Smooth muscle cell (in vitro differentiated cells): ENCODE measurements at regions not wholly inside any gene's neighbourhood (a gene's known extent, or its start where the extent isn't known, plus 50 kb on each side); places are given as distances from the start of the nearest gene placed in this dataset.

Experiments
- DNase-seq: peaks from one replicate; lab custom pipeline; 2025; ENCODE audit not compliant: unreplicated experiment; lab: John Stamatoyannopoulos, UW
- H2AFZ ChIP-seq: fragments of 200-600 bp; sonication (generic); 2 replicates; pipeline ENCODE4 v1.6.0; 2016; ENCODE audit warnings: antibody characterized with exemption, low read depth, mild to moderate bottlenecking
- H3F3A ChIP-seq: fragments of 200-600 bp; sonication (generic); 2 replicates; pipeline ENCODE4 v1.6.0; 2017; ENCODE audit warnings: antibody characterized with exemption, low read depth
- H3K27ac ChIP-seq: fragments of 200-600 bp; sonication (generic); 2 replicates; pipeline ENCODE4 v1.5.1; 2016; ENCODE audit warnings: low read depth, mild to moderate bottlenecking
- H3K27me3 ChIP-seq: fragments of 200-600 bp; sonication (generic); 2 replicates; pipeline ENCODE4 v1.6.1; 2016; ENCODE audit warnings: low read depth, mild to moderate bottlenecking
- H3K36me3 ChIP-seq: fragments of 200-600 bp; sonication (generic); 2 replicates; pipeline ENCODE4 v1.5.1; 2016; ENCODE audit warnings: low read depth
- H3K4me1 ChIP-seq: fragments of 200-600 bp; sonication (generic); 2 replicates; pipeline ENCODE4 v1.5.1; 2016; ENCODE audit warnings: low read depth
- H3K4me2 ChIP-seq: fragments of 200-600 bp; sonication (generic); 2 replicates; pipeline ENCODE4 v1.6.0; 2016; ENCODE audit warnings: mild to moderate bottlenecking
- H3K4me3 ChIP-seq: fragments of 200-600 bp; sonication (generic); 2 replicates; pipeline ENCODE4 v1.5.1; 2016; ENCODE audit warnings: mild to moderate bottlenecking
- H3K79me2 ChIP-seq: fragments of 200-600 bp; sonication (generic); 2 replicates; pipeline ENCODE4 v1.6.0; 2016; ENCODE audit warnings: low read depth, mild to moderate bottlenecking
- H3K9ac ChIP-seq: fragments of 200-600 bp; sonication (generic); 2 replicates; pipeline ENCODE4 v1.6.0; 2016; ENCODE audit warnings: low read depth
- H3K9me3 ChIP-seq: fragments of 200-600 bp; sonication (generic); replicated peaks from 2 replicates; pipeline ENCODE4 v1.5.1; 2016; ENCODE audit warnings: low read depth
- H4K20me1 ChIP-seq: fragments of 200-600 bp; sonication (generic); 2 replicates; pipeline ENCODE4 v1.6.0; 2016; ENCODE audit warnings: low read depth
- WGBS: methylation state at CpG from one replicate; pipeline ENCODE4 v1.1.7; 2016; ENCODE audit warnings: low lambda C conversion rate; 5-methylcytosine and 5-hydroxymethylcytosine counted together
- TF ChIP-seq, protein P1 (sequence below): fragments of 200-600 bp; sonication (generic); IDR thresholded peaks from 2 replicates; pipeline ENCODE4 v1.5.1; 2017; ENCODE audit warnings: borderline replicate concordance, mild to moderate bottlenecking, antibody characterized with exemption; ENCODE audit not compliant: insufficient read depth, poor library complexity, severe bottlenecking

DNA sequence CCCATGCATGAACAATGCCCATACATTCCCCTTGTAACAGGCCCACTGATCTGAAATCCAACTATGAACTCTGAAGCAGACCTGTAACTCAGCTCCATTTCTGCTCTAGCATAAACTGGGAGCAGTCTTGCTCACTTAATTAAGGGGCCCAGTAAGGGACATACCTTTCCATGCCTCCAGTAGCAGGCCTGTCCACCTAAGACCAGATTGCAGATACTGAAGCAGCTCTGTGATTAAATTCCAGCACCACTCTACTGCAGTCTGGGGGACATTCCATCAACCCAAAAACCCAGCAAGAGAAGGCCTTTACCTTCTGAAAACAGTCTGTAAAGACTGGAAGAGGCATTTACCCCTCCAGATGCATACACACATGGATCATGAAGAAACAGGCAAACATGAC is 162.0 kb upstream of the NEIL3 start:
- no peaks in the 10 kb centered on the region for H3K79me2 ChIP-seq
- H2AFZ ChIP-seq: no peak overlapping the region
- H3K9ac ChIP-seq: no peak overlapping the region
- no peak overlapping the region for H3K4me3 ChIP-seq
- no peaks in the 10 kb centered on the region for H3K9me3 ChIP-seq
- TF ChIP-seq, protein P1, sequence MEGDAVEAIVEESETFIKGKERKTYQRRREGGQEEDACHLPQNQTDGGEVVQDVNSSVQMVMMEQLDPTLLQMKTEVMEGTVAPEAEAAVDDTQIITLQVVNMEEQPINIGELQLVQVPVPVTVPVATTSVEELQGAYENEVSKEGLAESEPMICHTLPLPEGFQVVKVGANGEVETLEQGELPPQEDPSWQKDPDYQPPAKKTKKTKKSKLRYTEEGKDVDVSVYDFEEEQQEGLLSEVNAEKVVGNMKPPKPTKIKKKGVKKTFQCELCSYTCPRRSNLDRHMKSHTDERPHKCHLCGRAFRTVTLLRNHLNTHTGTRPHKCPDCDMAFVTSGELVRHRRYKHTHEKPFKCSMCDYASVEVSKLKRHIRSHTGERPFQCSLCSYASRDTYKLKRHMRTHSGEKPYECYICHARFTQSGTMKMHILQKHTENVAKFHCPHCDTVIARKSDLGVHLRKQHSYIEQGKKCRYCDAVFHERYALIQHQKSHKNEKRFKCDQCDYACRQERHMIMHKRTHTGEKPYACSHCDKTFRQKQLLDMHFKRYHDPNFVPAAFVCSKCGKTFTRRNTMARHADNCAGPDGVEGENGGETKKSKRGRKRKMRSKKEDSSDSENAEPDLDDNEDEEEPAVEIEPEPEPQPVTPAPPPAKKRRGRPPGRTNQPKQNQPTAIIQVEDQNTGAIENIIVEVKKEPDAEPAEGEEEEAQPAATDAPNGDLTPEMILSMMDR: no peak
- H3K4me2 ChIP-seq: no peak overlapping the region
- H3K27me3 ChIP-seq: no peaks in the 10 kb centered on the region
- H3K27ac ChIP-seq: no peak overlapping the region
- H3F3A ChIP-seq: no peaks in the 10 kb centered on the region
- H4K20me1 ChIP-seq: no peaks in the 10 kb centered on the region
- no peak for DNase-seq
- no peaks in the 10 kb centered on the region for H3K36me3 ChIP-seq
- H3K4me1 ChIP-seq: no peaks in the 10 kb centered on the region

DNA sequence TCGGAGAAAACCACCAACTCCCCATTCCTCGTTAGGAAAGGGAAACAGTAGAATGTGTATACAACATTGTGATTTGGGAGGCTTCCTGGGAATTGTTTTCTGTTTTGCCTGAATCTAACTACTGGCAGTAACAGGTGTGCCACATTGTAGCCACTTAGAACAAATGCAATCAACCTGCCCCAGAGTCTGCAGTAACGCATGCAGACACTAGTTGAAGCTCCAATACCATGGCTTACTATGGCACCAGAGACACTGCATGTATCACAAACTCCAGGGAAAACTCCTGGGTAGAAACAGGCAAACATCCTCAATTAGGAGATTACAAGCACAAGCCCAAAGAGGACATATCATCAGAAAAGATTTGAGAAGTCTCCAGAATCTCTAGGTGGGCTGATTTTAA is 154.2 kb upstream of the NEIL3 start:
- no peaks in the 10 kb centered on the region for H4K20me1 ChIP-seq
- H3K4me1 ChIP-seq: no peaks in the 10 kb centered on the region
- H3K27ac ChIP-seq: no peak overlapping the region
- no peak overlapping the region for H3K4me3 ChIP-seq
- no peaks in the 10 kb centered on the region for H3K79me2 ChIP-seq
- no peak overlapping the region for H3K4me2 ChIP-seq
- no peaks in the 10 kb centered on the region for H3K27me3 ChIP-seq
- TF ChIP-seq, protein P1: no peak
- 79% methylated on average over 3 of the region's 3 CpGs for WGBS
- no peak overlapping the region for H3K9ac ChIP-seq
- H3K9me3 ChIP-seq: no peaks in the 10 kb centered on the region
- H3F3A ChIP-seq: no peaks in the 10 kb centered on the region
- H3K36me3 ChIP-seq: no peaks in the 10 kb centered on the region
- no peak overlapping the region for H2AFZ ChIP-seq
- no peak for DNase-seq

DNA sequence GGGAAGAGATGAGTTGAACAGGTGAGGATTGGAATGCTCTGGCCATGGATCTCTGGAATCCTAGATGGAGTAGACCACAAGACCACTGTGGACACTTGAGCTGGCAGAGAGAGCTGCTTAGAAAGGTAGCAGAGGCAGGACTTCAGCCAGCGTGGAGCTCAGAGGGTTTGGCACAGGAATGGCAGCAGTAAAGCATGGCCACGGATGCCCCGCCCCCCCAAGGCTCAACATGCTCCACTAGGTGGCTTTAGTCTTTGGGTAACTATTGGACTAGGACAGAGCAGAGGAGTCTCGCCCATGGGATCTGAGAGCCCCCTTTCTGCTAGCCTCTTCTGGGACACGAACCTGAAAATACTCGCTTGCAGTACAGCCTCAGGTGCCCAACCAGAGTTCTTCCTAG is 150.1 kb upstream of the NEIL3 start:
- 79% methylated on average over 6 of the region's 6 CpGs for WGBS
- H3K36me3 ChIP-seq: no peaks in the 10 kb centered on the region
- H3K27me3 ChIP-seq: no peaks in the 10 kb centered on the region
- H3K9me3 ChIP-seq: no peaks in the 10 kb centered on the region
- TF ChIP-seq, protein P1: no peak
- H2AFZ ChIP-seq: no peak overlapping the region
- no peak for DNase-seq
- no peaks in the 10 kb centered on the region for H4K20me1 ChIP-seq
- H3K79me2 ChIP-seq: no peaks in the 10 kb centered on the region
- H3K4me1 ChIP-seq: no peaks in the 10 kb centered on the region
- no peak overlapping the region for H3K27ac ChIP-seq
- no peak overlapping the region for H3K4me2 ChIP-seq
- no peak overlapping the region for H3K9ac ChIP-seq
- H3F3A ChIP-seq: no peaks in the 10 kb centered on the region
- H3K4me3 ChIP-seq: no peak overlapping the region

DNA sequence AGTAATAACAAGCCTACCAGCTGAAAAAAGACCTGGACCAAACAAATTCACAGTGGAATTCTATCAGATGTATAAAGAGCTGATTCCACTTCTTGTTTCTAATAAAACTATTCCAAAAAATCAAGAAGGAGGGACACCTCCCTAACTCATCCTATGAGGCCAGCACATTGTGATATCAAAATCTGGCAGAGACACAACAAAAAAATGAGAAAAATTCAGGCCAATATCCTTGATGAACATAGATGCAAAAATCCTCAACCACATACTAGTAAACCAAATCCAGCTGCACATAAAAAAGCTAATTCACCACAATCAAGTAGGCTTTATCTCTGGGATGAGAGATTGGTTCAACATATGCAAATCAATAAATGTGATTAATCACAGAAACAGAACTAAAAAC is 147.9 kb upstream of the NEIL3 start:
- Histone ChIP-seq H3K27ac (no peak overlapping the region), H3K9ac (no peak overlapping the region), H2AFZ (no peak overlapping the region), H3K4me2 (no peak overlapping the region), H4K20me1 (no peaks in the 10 kb centered on the region), H3K4me3 (no peak overlapping the region), H3K4me1 (no peaks in the 10 kb centered on the region), H3F3A (no peaks in the 10 kb centered on the region), H3K36me3 (no peaks in the 10 kb centered on the region), H3K79me2 (no peaks in the 10 kb centered on the region), H3K27me3 (no peaks in the 10 kb centered on the region), H3K9me3 (no peaks in the 10 kb centered on the region)
- no peak for DNase-seq
- TF ChIP-seq, protein P1: no peak
